BLaER1 treated with 17β-estradiol and CSF1 and Interleukin-3, amounts not matched to agents 10 nM and 100 nM (cell line): ENCODE measurements at regions not wholly inside any gene's neighbourhood (a gene's known extent, or its start where the extent isn't known, plus 50 kb on each side); places are given as distances from the start of the nearest gene placed in this dataset.

Source experiments
- H3K27ac ChIP-seq, 11 experiments: shearing (Covaris generic); formaldehyde crosslinking; 2 replicates each; pipeline ENCODE4 v1.8.1; 2022
- H3K27me3 ChIP-seq, 11 experiments: shearing (Covaris generic); formaldehyde crosslinking; 2 replicates each; pipeline ENCODE4 v1.8.1; 2022
- H3K36me3 ChIP-seq, 11 experiments: shearing (Covaris generic); formaldehyde crosslinking; 2 replicates each; pipeline ENCODE4 v1.8.1; 2022
- H3K4me1 ChIP-seq, 10 experiments: shearing (Covaris generic); formaldehyde crosslinking; 2 replicates each; pipeline ENCODE4 v1.8.1; 2022
- H3K4me2 ChIP-seq, 11 experiments: shearing (Covaris generic); formaldehyde crosslinking; 2 replicates each; pipeline ENCODE4 v1.8.1; 2022
- H3K4me3 ChIP-seq, 10 experiments: shearing (Covaris generic); formaldehyde crosslinking; 2 replicates each; pipeline ENCODE4 v1.8.1; 2022
- H3K9ac ChIP-seq, 11 experiments: shearing (Covaris generic); formaldehyde crosslinking; 2 replicates each; pipeline ENCODE4 v1.8.1; 2022
- H3K9me3 ChIP-seq, 11 experiments: shearing (Covaris generic); formaldehyde crosslinking; replicated peaks in 1 of 11; 2 replicates each; pipeline ENCODE4 v1.8.1; 2022
- H4K20me1 ChIP-seq, 11 experiments: shearing (Covaris generic); formaldehyde crosslinking; 2 replicates each; pipeline ENCODE4 v1.8.1; 2022
- Cebpa-rat ChIP-seq, 11 experiments: shearing (Covaris generic); IDR thresholded peaks; 2 replicates each; pipeline ENCODE4 v1.8.1; 2022

- Histone ChIP-seq H3K9me3 (no peaks in the 10 kb centered on the region), H3K4me2 (no peak overlapping the region), H3K36me3 (no peaks in the 10 kb centered on the region), H3K9ac (no peak overlapping the region), H3K4me3 (no peak overlapping the region), H4K20me1 (no peaks in the 10 kb centered on the region), H3K4me1 (no peaks in the 10 kb centered on the region), H3K27me3 (no peaks in the 10 kb centered on the region), H3K27ac (no peak overlapping the region)
- TF ChIP-seq Cebpa-rat (IDR thresholded peaks at IDR 0.05), result no peak
These were observed 79.4 kb downstream of the MAIP1 start for GRCh38 chr2:200034816-200035215.

DNA sequence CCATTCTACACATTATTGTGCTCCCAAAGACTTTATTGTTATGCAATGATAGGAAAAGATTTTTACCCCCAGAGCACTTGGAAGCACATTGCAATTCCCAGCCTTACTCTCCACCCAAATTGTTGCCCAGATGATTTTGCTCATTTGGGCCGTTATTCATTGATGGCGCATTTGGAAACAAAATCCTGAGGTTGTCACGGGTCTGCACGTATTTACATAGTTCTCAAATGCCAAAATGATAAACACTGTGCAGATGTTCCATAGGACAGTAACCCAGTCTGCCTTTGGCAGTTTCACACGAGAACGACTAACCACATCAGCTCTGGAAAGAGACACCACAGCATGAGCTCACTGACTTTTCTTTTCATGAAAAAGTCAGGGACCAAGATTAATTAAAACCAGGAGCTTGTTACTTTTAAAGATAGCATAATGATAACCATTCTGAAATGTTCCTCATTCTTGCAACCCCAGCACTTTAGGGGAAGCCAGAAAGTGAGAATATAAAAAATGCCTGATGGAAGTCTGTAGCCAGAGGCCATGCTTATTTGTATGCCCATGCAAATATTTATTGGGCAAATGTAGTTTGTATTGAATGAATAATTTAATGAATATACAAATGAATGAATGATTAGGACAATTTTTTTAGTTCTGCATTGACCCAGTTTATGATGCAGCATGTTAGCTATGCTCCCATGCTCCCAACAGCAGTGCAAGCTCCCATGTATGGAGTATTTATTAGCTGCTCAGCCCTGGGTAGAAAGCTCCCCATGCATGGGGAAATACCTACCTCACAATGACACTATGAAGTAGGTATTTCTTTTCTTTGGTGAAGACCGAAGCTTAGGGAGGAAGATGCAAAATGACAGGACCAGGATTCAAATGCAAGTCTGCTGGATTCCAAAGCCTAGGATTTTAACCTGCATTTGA, 84.6 kb downstream of the MAIP1 start:
- Histone ChIP-seq H3K9ac (no peak overlapping the region), H3K9me3 (peaks cover 4 to 18% (median 13%) of the 10 kb centered on the region in 11 experiments), H4K20me1 (no peaks in the 10 kb centered on the region), H3K4me1 (peaks cover 0 to 5% (median 0%) of the 10 kb centered on the region in 10 experiments; a peak in 2 of 20 replicates), H3K4me2 (no peak overlapping the region), H3K27ac (no peak overlapping the region), H3K4me3 (no peak overlapping the region), H3K36me3 (no peaks in the 10 kb centered on the region; a peak in 1 of 22 replicates), H3K27me3 (no peaks in the 10 kb centered on the region)
- no peak for TF ChIP-seq Cebpa-rat (IDR thresholded peaks at IDR 0.05)

DNA sequence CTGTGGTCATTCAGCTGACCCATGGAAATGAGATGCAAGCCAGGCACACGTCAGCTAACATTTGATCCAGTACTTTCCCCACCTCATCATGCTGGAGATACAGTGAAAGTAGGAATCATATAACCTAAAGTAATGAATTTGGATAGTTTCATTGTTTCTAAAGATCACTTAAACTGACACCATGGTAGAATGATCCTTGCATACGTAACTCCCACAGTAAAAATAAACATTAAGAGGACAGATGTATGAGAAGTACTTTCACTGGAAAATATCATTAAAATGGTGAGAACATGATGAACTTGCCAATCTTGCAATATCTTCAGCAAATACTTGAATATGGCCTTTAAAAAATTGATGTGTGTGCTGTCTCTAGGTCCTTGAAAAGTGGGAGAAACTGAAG, 85.4 kb downstream of the MAIP1 start:
- H3K9me3 ChIP-seq, result peaks cover 13 to 27% (median 21%) of the 10 kb centered on the region in 11 experiments
- no peak overlapping the region for H3K4me3 ChIP-seq
- peaks cover 0 to 5% (median 0%) of the 10 kb centered on the region in 10 experiments; a peak in 2 of 20 replicates for H3K4me1 ChIP-seq
- H3K4me2 ChIP-seq, result no peak overlapping the region
- H3K36me3 ChIP-seq, result peaks cover 0 to 8% (median 0%) of the 10 kb centered on the region in 11 experiments; a peak in 3 of 22 replicates
- no peak for TF ChIP-seq Cebpa-rat (IDR thresholded peaks at IDR 0.05)
- no peak overlapping the region for H3K27ac ChIP-seq
- no peaks in the 10 kb centered on the region for H3K27me3 ChIP-seq
- H3K9ac ChIP-seq, result no peak overlapping the region
- no peaks in the 10 kb centered on the region for H4K20me1 ChIP-seq

- Histone ChIP-seq H3K4me1 (peaks cover 0 to 5% (median 0%) of the 10 kb centered on the region in 10 experiments; a peak in 2 of 20 replicates), H3K4me2 (no peak overlapping the region), H3K27me3 (no peaks in the 10 kb centered on the region), H3K27ac (no peak overlapping the region), H3K9ac (no peak overlapping the region), H4K20me1 (no peaks in the 10 kb centered on the region), H3K9me3 (peaks cover 21 to 35% (median 29%) of the 10 kb centered on the region in 11 experiments), H3K36me3 (peaks cover 0 to 8% (median 0%) of the 10 kb centered on the region in 11 experiments; a peak in 3 of 22 replicates), H3K4me3 (no peak overlapping the region)
- TF ChIP-seq Cebpa-rat (IDR thresholded peaks at IDR 0.05), result no peak
These were observed 86.3 kb downstream of the MAIP1 start for GRCh38 chr2:200041639-200042038.

DNA sequence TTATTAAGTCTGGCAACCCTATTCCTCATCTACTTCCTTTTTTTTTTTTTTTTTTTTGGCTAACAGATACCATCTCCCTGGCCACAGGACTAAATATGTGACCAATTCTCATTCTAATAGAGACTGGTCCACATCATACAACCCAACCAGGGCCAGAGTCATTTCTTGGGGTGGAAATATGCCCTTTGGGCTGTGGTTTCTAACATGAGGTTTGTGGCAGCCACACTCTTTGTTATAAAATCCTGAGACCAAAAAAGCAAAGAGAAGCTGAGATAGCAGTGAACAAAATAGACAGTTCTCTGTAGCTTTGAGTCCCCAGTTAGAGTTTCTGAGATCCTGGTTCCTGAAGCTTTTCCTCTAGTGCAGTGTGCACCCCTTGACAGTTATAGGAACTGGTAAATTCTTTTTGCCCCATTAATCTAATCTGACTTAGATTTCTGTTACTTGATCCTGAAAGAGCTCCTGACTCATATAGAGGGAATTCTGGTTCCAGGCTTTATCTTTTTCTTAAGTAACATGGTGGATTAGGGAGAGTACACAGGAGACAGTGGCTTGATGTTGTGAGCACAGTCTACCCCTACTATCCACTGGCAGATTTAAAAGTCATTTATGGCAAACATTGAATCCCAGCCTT, 86.8 kb downstream of the MAIP1 start:
- no peak overlapping the region for H3K4me3 ChIP-seq
- no peaks in the 10 kb centered on the region for H4K20me1 ChIP-seq
- H3K36me3 ChIP-seq, result peaks cover 0 to 8% (median 0%) of the 10 kb centered on the region in 11 experiments; a peak in 3 of 22 replicates
- no peaks in the 10 kb centered on the region for H3K27me3 ChIP-seq
- H3K9ac ChIP-seq, result no peak overlapping the region
- no peak overlapping the region for H3K4me2 ChIP-seq
- H3K27ac ChIP-seq, result no peak overlapping the region
- H3K4me1 ChIP-seq, result peaks cover 0 to 5% (median 0%) of the 10 kb centered on the region in 10 experiments; a peak in 2 of 20 replicates
- no peak for TF ChIP-seq Cebpa-rat (IDR thresholded peaks at IDR 0.05)
- peaks cover 24 to 40% (median 35%) of the 10 kb centered on the region in 11 experiments for H3K9me3 ChIP-seq

DNA sequence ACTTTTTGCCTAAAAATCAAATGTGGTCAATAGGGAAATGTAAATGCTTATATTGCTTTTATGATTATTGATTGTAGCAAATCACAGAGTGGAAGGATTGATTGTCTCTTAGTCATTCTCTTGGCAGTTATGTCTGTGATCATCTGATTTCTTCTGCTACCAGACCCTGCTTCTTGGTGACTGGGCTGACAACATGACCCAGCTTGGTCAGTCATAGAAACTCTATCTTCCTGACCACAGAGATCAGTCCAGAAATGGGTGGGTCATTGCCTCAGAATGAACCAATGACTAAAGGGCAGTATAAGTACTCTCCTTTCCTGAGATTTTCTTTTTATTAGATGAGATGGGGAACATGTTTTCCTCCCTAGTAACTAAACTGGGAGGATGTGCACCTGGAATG, 87.6 kb downstream of the MAIP1 start:
- H3K4me3 ChIP-seq, result no peak overlapping the region
- no peaks in the 10 kb centered on the region for H4K20me1 ChIP-seq
- no peaks in the 10 kb centered on the region for H3K27me3 ChIP-seq
- H3K9ac ChIP-seq, result no peak overlapping the region
- no peak overlapping the region for H3K4me2 ChIP-seq
- no peak for TF ChIP-seq Cebpa-rat (IDR thresholded peaks at IDR 0.05)
- peaks cover 0 to 8% (median 0%) of the 10 kb centered on the region in 11 experiments; a peak in 3 of 22 replicates for H3K36me3 ChIP-seq
- peaks cover 24 to 40% (median 35%) of the 10 kb centered on the region in 11 experiments for H3K9me3 ChIP-seq
- H3K27ac ChIP-seq, result no peak overlapping the region
- peaks cover 0 to 5% (median 0%) of the 10 kb centered on the region in 10 experiments; a peak in 2 of 20 replicates for H3K4me1 ChIP-seq

GRCh38 chr2:200044453-200044852, 89.1 kb downstream of the MAIP1 start:
- no peak overlapping the region for H3K4me3 ChIP-seq
- TF ChIP-seq Cebpa-rat (IDR thresholded peaks at IDR 0.05), result no peak
- peaks cover 0 to 5% (median 0%) of the 10 kb centered on the region in 10 experiments; a peak in 2 of 20 replicates for H3K4me1 ChIP-seq
- H4K20me1 ChIP-seq, result no peaks in the 10 kb centered on the region
- no peaks in the 10 kb centered on the region for H3K27me3 ChIP-seq
- H3K9ac ChIP-seq, result no peak overlapping the region
- peaks cover 0 to 8% (median 0%) of the 10 kb centered on the region in 11 experiments; a peak in 3 of 22 replicates for H3K36me3 ChIP-seq
- H3K4me2 ChIP-seq, result no peak overlapping the region
- H3K27ac ChIP-seq, result no peak overlapping the region
- peaks cover 24 to 40% (median 35%) of the 10 kb centered on the region in 11 experiments for H3K9me3 ChIP-seq

DNA sequence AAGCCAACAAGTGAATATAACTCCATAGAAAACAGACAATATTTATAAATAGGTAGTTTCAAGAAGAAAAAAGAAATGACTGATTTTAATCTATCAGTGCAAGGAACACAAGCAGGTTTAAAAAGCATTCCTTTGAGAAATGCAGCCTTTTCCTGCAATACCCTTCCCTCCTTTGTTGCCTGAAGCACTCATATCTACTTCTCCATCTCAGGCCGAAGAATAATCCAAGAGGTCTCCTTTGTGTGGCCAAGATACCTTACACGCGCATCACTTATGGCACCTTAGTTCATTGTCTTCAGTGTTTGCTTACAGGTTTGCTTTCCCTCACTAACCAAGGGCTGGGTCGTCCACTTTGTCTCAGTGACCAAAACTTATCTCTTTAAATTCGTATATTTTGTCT, 93.0 kb downstream of the MAIP1 start:
- H3K9ac ChIP-seq, result no peak overlapping the region
- H3K4me3 ChIP-seq, result no peak overlapping the region
- no peak overlapping the region for H3K4me2 ChIP-seq
- H3K4me1 ChIP-seq, result peaks cover 0 to 15% (median 6%) of the 10 kb centered on the region in 10 experiments; a peak in 11 of 20 replicates
- no peak for TF ChIP-seq Cebpa-rat (IDR thresholded peaks at IDR 0.05)
- peaks cover 24 to 40% (median 35%) of the 10 kb centered on the region in 11 experiments for H3K9me3 ChIP-seq
- H3K27ac ChIP-seq, result no peak overlapping the region
- H3K27me3 ChIP-seq, result no peaks in the 10 kb centered on the region
- peaks cover 0 to 8% (median 0%) of the 10 kb centered on the region in 11 experiments; a peak in 3 of 22 replicates for H3K36me3 ChIP-seq
- H4K20me1 ChIP-seq, result no peaks in the 10 kb centered on the region

DNA sequence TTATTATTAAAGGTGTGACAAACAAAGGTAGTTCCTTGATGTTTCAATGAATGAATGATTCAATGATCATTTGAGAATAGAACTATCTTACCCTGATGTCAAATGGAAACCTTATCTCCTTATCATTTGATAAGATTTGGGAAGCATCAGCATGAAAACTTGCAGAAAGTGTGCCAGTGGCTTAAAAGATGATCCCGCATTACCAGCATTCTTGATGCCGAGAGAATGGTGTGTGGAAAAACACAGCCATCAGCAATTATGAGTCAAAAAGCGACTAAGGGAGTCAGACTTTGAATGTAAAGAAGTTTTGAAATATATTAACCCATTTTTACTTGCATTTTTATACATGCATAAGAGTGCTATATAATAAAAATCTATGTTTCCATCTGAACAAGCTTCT, 93.7 kb downstream of the MAIP1 start:
- H3K36me3 ChIP-seq, result peaks cover 0 to 8% (median 0%) of the 10 kb centered on the region in 11 experiments; a peak in 3 of 22 replicates
- peaks cover 0 to 15% (median 6%) of the 10 kb centered on the region in 10 experiments; a peak in 9 of 20 replicates for H3K4me1 ChIP-seq
- H3K9me3 ChIP-seq, result peaks cover 24 to 35% (median 31%) of the 10 kb centered on the region in 11 experiments
- no peak overlapping the region for H3K4me3 ChIP-seq
- H4K20me1 ChIP-seq, result no peaks in the 10 kb centered on the region
- H3K27ac ChIP-seq, result no peak overlapping the region
- no peaks in the 10 kb centered on the region for H3K27me3 ChIP-seq
- no peak for TF ChIP-seq Cebpa-rat (IDR thresholded peaks at IDR 0.05)
- H3K9ac ChIP-seq, result no peak overlapping the region
- no peak overlapping the region for H3K4me2 ChIP-seq
